ENCODE measurements at regions not wholly inside any gene's neighbourhood (a gene's known extent, or its start where the extent isn't known, plus 50 kb on each side); places are given as distances from the start of the nearest gene placed in this dataset.

DNA sequence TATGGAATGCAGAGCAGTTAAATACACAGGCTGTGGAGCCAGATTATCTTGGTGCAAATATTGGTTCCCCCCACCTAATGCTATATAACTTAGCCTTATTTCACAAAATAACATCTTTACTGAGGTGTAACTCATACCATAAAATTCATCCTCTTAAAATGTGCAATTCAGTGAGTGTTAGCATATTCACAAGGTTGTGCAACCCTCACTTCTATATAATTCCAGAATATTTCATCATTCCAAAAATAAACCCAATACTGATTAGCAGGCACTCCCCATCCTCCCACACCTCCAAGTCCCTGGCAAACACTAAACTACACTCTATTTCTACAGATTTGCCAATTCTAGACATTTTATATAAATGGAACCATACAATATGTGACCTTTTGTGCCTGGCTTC, 116.3 kb upstream of the CNTN1 start:
- Mint-ChIP-seq H3K4me3 (no peak overlapping the region), H3K9me3 (peaks cover 2 to 17% (median 12%) of the 10 kb centered on the region in 7 donors), H3K27ac (no peak overlapping the region), H3K4me1 (no peaks in the 10 kb centered on the region), H3K27me3 (ENCODE audit: low read depth in 3 of 3) (peaks cover 0 to 2% (median 2%) of the 10 kb centered on the region in 3 donors), H3K36me3 (no peaks in the 10 kb centered on the region)
- intact Hi-C loops (cut with micrococcal nuclease) = no loop called here
- Histone ChIP-seq H3K79me2 (ENCODE audit: insufficient read depth, low read length) (no peaks in the 10 kb centered on the region), H3K4me1 (ENCODE audit: control insufficient read depth in 1 of 2, insufficient read depth in 2 of 2, low read length in 2 of 2) (no peaks in the 10 kb centered on the region), H3K4me3 (replicated peaks in 1 of 3; ENCODE audit: low read depth in 2 of 3, low read length in 3 of 3) (no peak overlapping the region), H3K27ac (ENCODE audit: low read depth in 1 of 2, low read length in 2 of 2) (no peak overlapping the region), H2AFZ (ENCODE audit: insufficient read depth, low read depth, low read length, poor library complexity, severe bottlenecking) (no peak overlapping the region), H3K27me3 (ENCODE audit: control insufficient read depth in 2 of 2, insufficient read depth in 2 of 2, low read length in 2 of 2) (no peaks in the 10 kb centered on the region), H3K9me3 (replicated peaks in 1 of 2; ENCODE audit: control insufficient read depth in 1 of 2, insufficient read depth in 1 of 2, low read length in 2 of 2) (peaks cover 4 to 14% of the 10 kb centered on the region in 2 donors), H3K4me2 (replicated peaks; ENCODE audit: extremely low read depth, low read length, poor library complexity, severe bottlenecking) (no peak overlapping the region), H3K9ac (ENCODE audit: insufficient read depth, low read length, poor library complexity, severe bottlenecking) (no peak overlapping the region), H4K20me1 (ENCODE audit: insufficient read depth, low read length) (no peaks in the 10 kb centered on the region), H3K36me3 (replicated peaks in 1 of 2; ENCODE audit: control insufficient read depth in 1 of 2, insufficient read depth in 2 of 2, low read length in 2 of 2) (no peaks in the 10 kb centered on the region)
- TF ChIP-seq, protein P1, sequence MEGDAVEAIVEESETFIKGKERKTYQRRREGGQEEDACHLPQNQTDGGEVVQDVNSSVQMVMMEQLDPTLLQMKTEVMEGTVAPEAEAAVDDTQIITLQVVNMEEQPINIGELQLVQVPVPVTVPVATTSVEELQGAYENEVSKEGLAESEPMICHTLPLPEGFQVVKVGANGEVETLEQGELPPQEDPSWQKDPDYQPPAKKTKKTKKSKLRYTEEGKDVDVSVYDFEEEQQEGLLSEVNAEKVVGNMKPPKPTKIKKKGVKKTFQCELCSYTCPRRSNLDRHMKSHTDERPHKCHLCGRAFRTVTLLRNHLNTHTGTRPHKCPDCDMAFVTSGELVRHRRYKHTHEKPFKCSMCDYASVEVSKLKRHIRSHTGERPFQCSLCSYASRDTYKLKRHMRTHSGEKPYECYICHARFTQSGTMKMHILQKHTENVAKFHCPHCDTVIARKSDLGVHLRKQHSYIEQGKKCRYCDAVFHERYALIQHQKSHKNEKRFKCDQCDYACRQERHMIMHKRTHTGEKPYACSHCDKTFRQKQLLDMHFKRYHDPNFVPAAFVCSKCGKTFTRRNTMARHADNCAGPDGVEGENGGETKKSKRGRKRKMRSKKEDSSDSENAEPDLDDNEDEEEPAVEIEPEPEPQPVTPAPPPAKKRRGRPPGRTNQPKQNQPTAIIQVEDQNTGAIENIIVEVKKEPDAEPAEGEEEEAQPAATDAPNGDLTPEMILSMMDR (IDR thresholded peaks at IDR 0.05) = no peak
- DNase-seq = no peak

DNA sequence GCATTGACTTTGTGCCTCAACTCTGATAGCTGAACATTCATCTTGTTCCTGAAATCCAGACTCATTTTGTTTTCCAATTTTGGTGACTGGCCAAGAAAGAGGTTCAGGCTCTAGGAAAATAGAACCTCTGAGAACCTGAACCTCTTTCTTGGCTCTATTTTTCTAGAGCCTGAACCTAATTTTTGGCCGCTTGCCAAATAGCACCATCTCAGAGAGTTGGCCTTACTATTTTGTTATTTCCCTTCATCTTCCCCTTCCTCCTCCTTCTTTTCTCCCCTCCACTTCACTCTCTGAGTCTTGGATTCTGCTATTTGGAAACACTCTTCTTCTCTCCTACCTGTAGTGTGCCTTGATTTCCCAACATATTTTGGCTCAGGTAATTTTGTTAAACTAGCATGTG, 114.4 kb upstream of the CNTN1 start:
- no peaks in the 10 kb centered on the region for H3K36me3 ChIP-seq (replicated peaks in 1 of 2; ENCODE audit: control insufficient read depth in 1 of 2, insufficient read depth in 2 of 2, low read length in 2 of 2)

More for the DNA sequence above, 114.4 kb upstream of the CNTN1 start:
- Histone ChIP-seq H4K20me1 (ENCODE audit: insufficient read depth, low read length) (no peaks in the 10 kb centered on the region), H3K79me2 (ENCODE audit: insufficient read depth, low read length) (no peaks in the 10 kb centered on the region), H3K4me2 (replicated peaks; ENCODE audit: extremely low read depth, low read length, poor library complexity, severe bottlenecking) (no peak overlapping the region), H3K9me3 (replicated peaks in 1 of 2; ENCODE audit: control insufficient read depth in 1 of 2, insufficient read depth in 1 of 2, low read length in 2 of 2) (peaks cover 10 to 22% of the 10 kb centered on the region in 2 donors), H3K27me3 (ENCODE audit: control insufficient read depth in 2 of 2, insufficient read depth in 2 of 2, low read length in 2 of 2) (no peaks in the 10 kb centered on the region), H3K27ac (ENCODE audit: low read depth in 1 of 2, low read length in 2 of 2) (no peak overlapping the region), H3K4me3 (replicated peaks in 1 of 3; ENCODE audit: low read depth in 2 of 3, low read length in 3 of 3) (no peak overlapping the region), H2AFZ (ENCODE audit: insufficient read depth, low read depth, low read length, poor library complexity, severe bottlenecking) (no peak overlapping the region), H3K9ac (ENCODE audit: insufficient read depth, low read length, poor library complexity, severe bottlenecking) (no peak overlapping the region), H3K4me1 (ENCODE audit: control insufficient read depth in 1 of 2, insufficient read depth in 2 of 2, low read length in 2 of 2) (no peaks in the 10 kb centered on the region)
- DNase-seq = no peak
- WGBS (ENCODE audit: insufficient coverage) = 100% methylated on average over 1 of the region's 1 CpG
- Mint-ChIP-seq H3K9me3 (peaks cover 10 to 24% (median 18%) of the 10 kb centered on the region in 7 donors), H3K4me3 (no peak overlapping the region), H3K4me1 (no peaks in the 10 kb centered on the region), H3K27me3 (ENCODE audit: low read depth in 3 of 3) (peaks cover 0 to 2% (median 2%) of the 10 kb centered on the region in 3 donors), H3K36me3 (no peaks in the 10 kb centered on the region), H3K27ac (no peak overlapping the region)
- TF ChIP-seq, protein P1 (IDR thresholded peaks at IDR 0.05) = no peak
- intact Hi-C loops (cut with micrococcal nuclease) = no loop called here

Data from CD14-positive monocyte (primary cell).